Panc1 (cell line): ENCODE measurements at regions not wholly inside any gene's neighbourhood (a gene's known extent, or its start where the extent isn't known, plus 50 kb on each side); places are given as distances from the start of the nearest gene placed in this dataset.

Experiments used
- CTCF ChIP-seq: fragments of 450-650 bp; IDR thresholded peaks from 2 replicates; pipeline ENCODE4 v1.5.1; 2017; ENCODE audit warnings: mild to moderate bottlenecking
- POLR2AphosphoS5 ChIP-seq: IDR thresholded peaks from 2 replicates; pipeline ENCODE4 v1.6.1; 2012; ENCODE audit warnings: mild to moderate bottlenecking, low read depth, low read length, moderate library complexity
- SIN3A ChIP-seq: IDR thresholded peaks from 2 replicates; pipeline ENCODE4 v1.6.1; 2012; ENCODE audit warnings: low read depth, mild to moderate bottlenecking, low read length, moderate library complexity, borderline replicate concordance; ENCODE audit not compliant: insufficient read depth
- TCF7L2 ChIP-seq: IDR thresholded peaks from 2 replicates; pipeline ENCODE4 v1.6.1; 2011; ENCODE audit warnings: mild to moderate bottlenecking, low read depth, low read length, inconsistent platforms
- TF ChIP-seq, protein P1 (sequence below), 2 experiments: IDR thresholded peaks; 2 replicates each; pipeline ENCODE4 v1.6.1; 2011 to 2012; ENCODE audit warnings: low read depth in 2 of 2, control low read depth in 1 of 2, low read length in 1 of 2, mild to moderate bottlenecking in 1 of 2, moderate library complexity in 1 of 2; ENCODE audit not compliant: insufficient read depth in 1 of 2

GRCh38 chr12:75613981-75614380 lies 102.6 kb upstream of the KRR1 start:
- no peak for TF ChIP-seq CTCF
- TF ChIP-seq POLR2AphosphoS5 = no peak
- no peak for TF ChIP-seq SIN3A
- TF ChIP-seq, protein P1, sequence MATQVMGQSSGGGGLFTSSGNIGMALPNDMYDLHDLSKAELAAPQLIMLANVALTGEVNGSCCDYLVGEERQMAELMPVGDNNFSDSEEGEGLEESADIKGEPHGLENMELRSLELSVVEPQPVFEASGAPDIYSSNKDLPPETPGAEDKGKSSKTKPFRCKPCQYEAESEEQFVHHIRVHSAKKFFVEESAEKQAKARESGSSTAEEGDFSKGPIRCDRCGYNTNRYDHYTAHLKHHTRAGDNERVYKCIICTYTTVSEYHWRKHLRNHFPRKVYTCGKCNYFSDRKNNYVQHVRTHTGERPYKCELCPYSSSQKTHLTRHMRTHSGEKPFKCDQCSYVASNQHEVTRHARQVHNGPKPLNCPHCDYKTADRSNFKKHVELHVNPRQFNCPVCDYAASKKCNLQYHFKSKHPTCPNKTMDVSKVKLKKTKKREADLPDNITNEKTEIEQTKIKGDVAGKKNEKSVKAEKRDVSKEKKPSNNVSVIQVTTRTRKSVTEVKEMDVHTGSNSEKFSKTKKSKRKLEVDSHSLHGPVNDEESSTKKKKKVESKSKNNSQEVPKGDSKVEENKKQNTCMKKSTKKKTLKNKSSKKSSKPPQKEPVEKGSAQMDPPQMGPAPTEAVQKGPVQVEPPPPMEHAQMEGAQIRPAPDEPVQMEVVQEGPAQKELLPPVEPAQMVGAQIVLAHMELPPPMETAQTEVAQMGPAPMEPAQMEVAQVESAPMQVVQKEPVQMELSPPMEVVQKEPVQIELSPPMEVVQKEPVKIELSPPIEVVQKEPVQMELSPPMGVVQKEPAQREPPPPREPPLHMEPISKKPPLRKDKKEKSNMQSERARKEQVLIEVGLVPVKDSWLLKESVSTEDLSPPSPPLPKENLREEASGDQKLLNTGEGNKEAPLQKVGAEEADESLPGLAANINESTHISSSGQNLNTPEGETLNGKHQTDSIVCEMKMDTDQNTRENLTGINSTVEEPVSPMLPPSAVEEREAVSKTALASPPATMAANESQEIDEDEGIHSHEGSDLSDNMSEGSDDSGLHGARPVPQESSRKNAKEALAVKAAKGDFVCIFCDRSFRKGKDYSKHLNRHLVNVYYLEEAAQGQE (IDR thresholded peaks at IDR 0.05; ENCODE audit: insufficient read depth in 1 of 2, low read depth in 2 of 2, low read length in 1 of 2) = no peak
- no peak for TF ChIP-seq TCF7L2
